Peyer's patch (tissue), 4 donors: ENCODE measurements at regions not wholly inside any gene's neighbourhood (a gene's known extent, or its start where the extent isn't known, plus 50 kb on each side); places are given as distances from the start of the nearest gene placed in this dataset.

Source experiments
- DNase-seq, 3 donors: peaks; one replicate each; pipeline ENCODE4 v3.0.0-alpha.2; 2017 to 2019
- H3K27ac ChIP-seq, 4 donors: fragments of 200-600 bp; sonication (generic); one replicate each; pipeline ENCODE4 v1.5.1; 2016 to 2019
- H3K27me3 ChIP-seq, 2 donors: fragments of 200-600 bp; sonication (generic); one replicate each; pipeline ENCODE4 v1.5.1; 2019
- H3K36me3 ChIP-seq, 3 donors: fragments of 200-600 bp; sonication (generic); one replicate each; pipeline ENCODE4 v1.5.1; 2016 to 2019
- H3K4me1 ChIP-seq, 4 donors: fragments of 200-600 bp; sonication (generic); one replicate each; pipeline ENCODE4 v1.5.1; 2016 to 2019
- H3K4me3 ChIP-seq, 4 donors: fragments of 200-600 bp; sonication (generic); 1 replicate in 3 of 4; 2 replicates in 1 of 4; pipeline ENCODE4 v1.5.1; 2016 to 2019; ENCODE audit warnings: mild to moderate bottlenecking in 1 of 4
- H3K9me3 ChIP-seq, 4 donors: fragments of 200-600 bp; sonication (generic); one replicate each; pipeline ENCODE4 v1.5.1; 2016 to 2019; ENCODE audit warnings: mild to moderate bottlenecking in 1 of 4
- CTCF ChIP-seq, 6 experiments: fragments of 450-650 bp in 4 of 6; fragments of 200-600 bp in 2 of 6; sonication (generic) in 1 of 6; IDR thresholded peaks; one replicate each; pipeline ENCODE4 v1.5.1; 2017 to 2019; ENCODE audit warnings: antibody characterized with exemption in 6 of 6, mild to moderate bottlenecking in 3 of 6, moderate library complexity in 1 of 6
- POLR2A ChIP-seq, 2 donors: fragments of 450-650 bp; IDR thresholded peaks; one replicate each; pipeline ENCODE4 v1.5.1; 2017; ENCODE audit warnings: antibody characterized with exemption in 2 of 2, mild to moderate bottlenecking in 2 of 2, moderate library complexity in 2 of 2

GRCh38 chr9:26043431-26043830 lies 365.2 kb upstream of the TUSC1 start:
- H3K9me3 ChIP-seq: no peaks in the 10 kb centered on the region
- no peak for DNase-seq
- H3K36me3 ChIP-seq: no peaks in the 10 kb centered on the region
- H3K4me1 ChIP-seq: no peaks in the 10 kb centered on the region
- no peak for TF ChIP-seq POLR2A (IDR thresholded peaks at IDR 0.05)
- no peak for TF ChIP-seq CTCF (IDR thresholded peaks at IDR 0.05)
- H3K27ac ChIP-seq: no peak overlapping the region
- no peak overlapping the region for H3K4me3 ChIP-seq
- no peaks in the 10 kb centered on the region for H3K27me3 ChIP-seq

GRCh38 chr9:26034786-26035185 lies 356.5 kb upstream of the TUSC1 start:
- no peak overlapping the region for H3K4me3 ChIP-seq
- TF ChIP-seq CTCF (IDR thresholded peaks at IDR 0.05): no peak
- no peak for TF ChIP-seq POLR2A (IDR thresholded peaks at IDR 0.05)
- H3K27ac ChIP-seq: no peak overlapping the region
- H3K36me3 ChIP-seq: no peaks in the 10 kb centered on the region
- DNase-seq: no peak
- no peaks in the 10 kb centered on the region for H3K4me1 ChIP-seq
- H3K27me3 ChIP-seq: no peaks in the 10 kb centered on the region
- H3K9me3 ChIP-seq: no peaks in the 10 kb centered on the region

- H3K4me3 ChIP-seq: no peak overlapping the region
- TF ChIP-seq POLR2A (IDR thresholded peaks at IDR 0.05) (no peak), CTCF (IDR thresholded peaks at IDR 0.05) (no peak)
- H3K27me3 ChIP-seq: no peaks in the 10 kb centered on the region
These were observed 355.1 kb upstream of the TUSC1 start for GRCh38 chr9:26033336-26033735.

GRCh38 chr9:26026423-26027100 lies 348.3 kb upstream of the TUSC1 start:
- Histone ChIP-seq H3K4me1 (no peaks in the 10 kb centered on the region), H3K27ac (no peak overlapping the region), H3K9me3 (peaks cover 0 to 4% (median 0%) of the 10 kb centered on the region in 4 donors), H3K36me3 (no peaks in the 10 kb centered on the region), H3K27me3 (no peaks in the 10 kb centered on the region), H3K4me3 (no peak overlapping the region)
- no peak for DNase-seq
- no peak for TF ChIP-seq POLR2A (IDR thresholded peaks at IDR 0.05)
- no peak for TF ChIP-seq CTCF (IDR thresholded peaks at IDR 0.05)

More at GRCh38 chr9:26033336-26033735, 355.1 kb upstream of the TUSC1 start:
- no peak overlapping the region for H3K27ac ChIP-seq
- H3K9me3 ChIP-seq: no peaks in the 10 kb centered on the region
- H3K4me1 ChIP-seq: no peaks in the 10 kb centered on the region
- H3K36me3 ChIP-seq: no peaks in the 10 kb centered on the region
- no peak for DNase-seq

GRCh38 chr9:26013199-26013598 lies 335.0 kb upstream of the TUSC1 start:
- no peak for DNase-seq
- no peaks in the 10 kb centered on the region for H3K4me1 ChIP-seq
- no peak overlapping the region for H3K27ac ChIP-seq
- no peak for TF ChIP-seq CTCF (IDR thresholded peaks at IDR 0.05)
- no peaks in the 10 kb centered on the region for H3K9me3 ChIP-seq
- H3K36me3 ChIP-seq: no peaks in the 10 kb centered on the region
- no peak overlapping the region for H3K4me3 ChIP-seq
- no peaks in the 10 kb centered on the region for H3K27me3 ChIP-seq

GRCh38 chr9:26012797-26013196 lies 334.6 kb upstream of the TUSC1 start:
- H3K36me3 ChIP-seq: no peaks in the 10 kb centered on the region
- no peak overlapping the region for H3K4me3 ChIP-seq
- no peaks in the 10 kb centered on the region for H3K27me3 ChIP-seq
- no peak for TF ChIP-seq POLR2A (IDR thresholded peaks at IDR 0.05)
- no peak for TF ChIP-seq CTCF (IDR thresholded peaks at IDR 0.05)
- DNase-seq: no peak
- no peaks in the 10 kb centered on the region for H3K4me1 ChIP-seq
- no peak overlapping the region for H3K27ac ChIP-seq
- H3K9me3 ChIP-seq: no peaks in the 10 kb centered on the region
